HG03460 (cell line): ENCODE measurements at regions not wholly inside any gene's neighbourhood (a gene's known extent, or its start where the extent isn't known, plus 50 kb on each side); places are given as distances from the start of the nearest gene placed in this dataset.
A peak's percentile ranks its signal among the peaks of the same experiment; 100 is the strongest.
"Not testable (repeated sequence)": the region's sequence is repeated elsewhere in the genome, so short reads cannot be mapped to it uniquely, and the experiment has no call there.

Experiments
- ATAC-seq: cut with Tn5 transposase; IDR thresholded peaks from one replicate; pipeline ENCODE4 v1.9.1; 2021; ENCODE audit not compliant: unreplicated experiment

GRCh38 chr5:164073081-164073480, 567.7 kb downstream of the MAT2B start:
- no peak for ATAC-seq

- no peak for ATAC-seq
These were observed 571.1 kb downstream of the MAT2B start for GRCh38 chr5:164076556-164076955.

GRCh38 chr5:164090358-164090757, 584.9 kb downstream of the MAT2B start:
- ATAC-seq: no peak

- no peak for ATAC-seq
These were observed 586.4 kb downstream of the MAT2B start for GRCh38 chr5:164091836-164092235.

DNA sequence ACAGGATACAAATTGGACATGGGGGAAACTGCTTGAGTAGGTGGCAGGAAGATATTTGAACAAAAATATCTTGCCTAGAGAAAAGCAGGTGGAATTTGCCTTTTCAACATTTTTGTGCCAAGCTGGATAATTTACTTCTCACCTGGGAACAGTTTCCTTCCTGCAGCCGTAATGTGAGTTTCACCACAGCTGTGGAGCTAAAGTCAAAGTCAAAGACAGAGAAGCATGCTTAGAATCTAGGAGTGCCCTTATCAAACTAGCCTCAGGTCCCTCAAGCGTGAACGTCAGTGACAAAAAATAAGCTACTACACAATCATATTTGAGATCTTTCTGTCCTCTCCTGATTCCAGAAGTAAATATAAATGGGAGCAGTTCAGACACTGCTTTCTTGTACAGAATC, 588.9 kb downstream of the MAT2B start:
- ATAC-seq: no peak

DNA sequence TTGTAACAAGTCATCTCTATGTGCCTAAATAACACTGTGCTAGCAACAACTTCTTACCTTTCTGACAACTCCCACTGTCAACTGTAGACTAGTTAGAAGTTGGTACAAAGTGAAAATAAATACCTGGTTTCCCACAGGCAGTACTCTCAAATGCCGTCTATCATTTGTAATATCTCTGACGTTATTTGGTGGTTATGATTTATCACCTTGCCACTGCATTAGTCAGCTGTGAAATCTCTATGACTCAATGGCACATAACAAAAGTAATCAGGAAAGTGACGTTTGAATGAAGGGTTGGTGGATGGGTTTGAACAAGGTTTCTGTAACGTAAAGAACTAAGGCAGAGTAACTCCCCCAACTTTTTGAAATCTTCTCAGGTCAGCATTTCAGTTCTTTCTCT, 592.3 kb downstream of the MAT2B start:
- ATAC-seq: no peak

DNA sequence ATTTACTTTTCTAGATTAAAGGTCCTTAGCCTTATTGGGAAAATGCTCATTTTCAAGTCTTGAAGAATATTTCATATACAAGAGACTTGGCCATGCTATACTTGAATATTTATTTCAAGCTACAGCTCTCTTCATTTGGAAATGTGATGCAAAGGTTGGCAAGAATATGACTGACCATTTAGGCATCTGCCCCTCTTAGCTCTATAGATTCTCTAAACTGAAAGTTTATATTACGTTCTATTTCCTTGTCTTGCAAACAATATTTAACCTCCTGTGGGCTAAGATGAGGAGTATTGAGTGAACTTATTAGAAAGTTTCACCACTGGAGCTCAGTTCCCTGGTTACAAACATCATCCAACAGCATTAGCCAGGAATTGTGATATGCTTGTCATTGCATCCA, 593.1 kb downstream of the MAT2B start:
- no peak for ATAC-seq

- no peak for ATAC-seq
These were observed 593.6 kb downstream of the MAT2B start for GRCh38 chr5:164098979-164099378.

- ATAC-seq: no peak
These were observed 610.0 kb downstream of the MAT2B start for GRCh38 chr5:164115420-164115819.

DNA sequence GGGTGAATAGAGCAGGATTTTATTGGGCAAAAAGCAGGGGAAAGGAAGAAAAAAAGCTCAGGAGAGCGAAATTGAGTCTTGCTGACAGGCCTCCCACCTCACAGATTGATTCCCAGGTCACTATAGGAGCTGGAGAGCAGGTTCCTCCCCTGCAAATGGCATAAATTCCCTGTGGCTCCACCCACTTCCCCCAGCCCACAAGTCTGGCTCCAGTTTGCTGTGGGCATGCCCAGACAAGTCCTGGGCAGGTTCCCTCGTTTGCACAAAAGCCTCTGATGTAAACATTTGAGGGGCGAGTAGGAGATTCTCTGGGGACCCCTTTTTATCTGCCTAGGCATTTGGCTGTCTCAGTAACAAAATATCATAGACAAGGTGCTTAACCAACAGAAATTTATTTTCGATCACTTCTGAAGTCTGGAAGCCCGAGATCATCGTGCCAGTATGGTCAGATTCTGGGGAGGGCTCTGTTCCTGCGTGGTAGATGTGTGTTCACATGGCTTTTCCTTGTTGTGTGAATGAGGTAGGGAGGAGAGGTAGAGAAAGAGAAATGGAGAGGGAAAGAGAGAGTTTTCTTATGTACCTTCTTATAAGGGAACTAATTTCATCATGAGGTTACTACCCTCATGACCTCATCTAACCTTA, 614.5 kb downstream of the MAT2B start:
- ATAC-seq: no peak

DNA sequence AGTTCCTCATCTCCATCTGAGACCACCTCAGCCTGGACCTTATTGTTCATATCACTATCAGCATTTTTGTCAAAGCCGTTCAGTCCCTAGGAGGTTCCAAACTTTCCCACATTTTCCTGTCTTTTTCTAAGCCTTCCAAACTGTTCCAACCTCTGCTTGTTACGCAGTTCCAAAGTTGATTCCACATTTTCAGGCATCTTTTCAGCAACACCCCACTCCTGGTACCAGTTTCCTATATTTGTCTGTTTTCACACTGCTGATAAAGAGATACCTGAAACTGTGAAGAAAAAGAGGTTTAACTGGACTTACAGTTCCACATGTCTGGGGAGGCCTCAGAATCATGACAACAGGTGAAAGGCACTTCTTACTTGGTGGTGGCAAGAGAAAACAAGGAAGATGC, 622.1 kb downstream of the MAT2B start:
- no peak for ATAC-seq

- ATAC-seq: no peak
These were observed 626.9 kb downstream of the MAT2B start for GRCh38 chr5:164132358-164132757.

- no peak for ATAC-seq
These were observed 631.7 kb downstream of the MAT2B start for GRCh38 chr5:164137095-164137494.

- peak; percentile 47 for ATAC-seq
These were observed 634.0 kb downstream of the MAT2B start for GRCh38 chr5:164139423-164139822.

- no peak for ATAC-seq
These were observed 640.0 kb downstream of the MAT2B start for GRCh38 chr5:164145458-164145857.

DNA sequence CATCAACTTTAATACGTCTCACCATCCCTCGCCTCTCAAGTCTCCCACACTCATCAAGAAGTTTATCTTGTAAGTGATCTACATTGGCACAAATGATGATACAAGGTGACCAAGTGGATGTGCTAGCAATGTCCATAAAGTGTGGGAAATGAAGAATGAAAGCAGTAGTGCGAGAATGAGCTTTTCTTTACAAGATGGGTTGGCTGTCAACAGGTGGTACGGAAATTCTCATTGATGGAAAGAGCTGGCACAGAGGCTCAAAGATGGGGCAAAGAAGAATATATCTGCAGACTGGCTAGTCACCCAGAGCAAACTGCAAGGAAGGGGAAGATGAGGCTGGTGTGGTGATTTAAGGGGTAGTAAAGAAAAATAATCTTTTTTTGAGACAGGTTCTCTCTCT, 640.8 kb downstream of the MAT2B start:
- no peak for ATAC-seq

- ATAC-seq: no peak
These were observed 642.9 kb downstream of the MAT2B start for GRCh38 chr5:164148292-164148691.

DNA sequence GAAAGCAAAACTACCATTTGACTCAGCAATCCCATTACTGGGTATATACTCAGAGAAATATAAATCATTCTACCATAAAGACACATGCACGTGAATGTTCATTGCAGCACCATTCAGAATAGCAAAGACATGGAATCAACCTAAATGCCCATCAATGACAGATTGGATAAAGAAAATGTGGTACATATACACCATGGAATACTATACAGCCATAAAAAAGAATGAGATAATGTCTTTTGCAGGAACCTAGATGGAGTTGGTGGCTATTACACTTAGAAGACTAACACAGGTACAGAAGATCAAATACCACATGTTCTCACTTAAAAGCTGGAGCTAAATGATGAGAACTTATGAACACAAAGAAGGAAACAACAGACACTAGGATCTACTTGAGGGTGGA, 647.1 kb downstream of the MAT2B start:
- ATAC-seq: not testable (repeated sequence)

GRCh38 chr5:164153469-164154172, 648.2 kb downstream of the MAT2B start:
- no peak for ATAC-seq

GRCh38 chr5:164170814-164171213, 665.4 kb downstream of the MAT2B start:
- ATAC-seq: no peak

DNA sequence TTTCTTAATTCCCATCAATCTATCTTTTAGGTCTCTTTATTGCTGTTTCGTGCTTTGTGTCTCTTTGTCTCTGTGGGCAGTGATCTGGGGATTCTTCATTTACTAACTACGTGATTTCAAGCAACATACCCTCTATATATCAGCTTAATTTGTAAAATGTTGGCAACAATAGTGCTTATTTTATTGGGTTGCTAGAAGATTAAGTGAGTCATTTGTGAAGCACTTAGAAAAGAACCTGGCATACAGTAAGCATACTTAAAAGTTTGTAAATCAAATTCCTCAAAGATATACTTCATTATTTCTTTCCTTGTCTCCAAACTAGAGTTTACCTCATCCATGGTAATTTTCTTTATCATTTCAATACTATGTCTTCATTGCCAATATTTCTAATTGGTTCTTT, 669.7 kb downstream of the MAT2B start:
- no peak for ATAC-seq

- no peak for ATAC-seq
These were observed 674.0 kb downstream of the MAT2B start for GRCh38 chr5:164179406-164179805.

DNA sequence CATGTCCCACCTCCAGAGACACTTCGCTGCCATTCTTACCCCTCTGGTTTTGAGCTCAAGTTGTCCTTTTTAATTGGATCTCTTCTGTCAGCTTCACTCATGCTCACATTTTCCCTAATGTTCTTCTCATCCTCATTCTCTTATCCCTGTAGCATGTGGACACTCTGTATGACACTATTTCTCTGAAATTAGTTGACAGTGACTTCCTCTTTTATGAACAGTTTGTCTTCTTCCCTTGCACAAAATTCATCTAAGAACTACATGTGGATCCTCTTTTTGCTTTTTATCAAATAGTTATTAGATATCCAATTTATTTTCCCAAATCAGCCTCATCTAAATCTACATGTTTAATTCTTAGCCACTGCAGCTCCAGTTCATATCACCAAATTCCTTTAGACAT, 676.2 kb downstream of the MAT2B start:
- no peak for ATAC-seq
